ENCODE measurements at regions not wholly inside any gene's neighbourhood (a gene's known extent, or its start where the extent isn't known, plus 50 kb on each side); places are given as distances from the start of the nearest gene placed in this dataset.

GRCh38 chr6:106767271-106767670 is 137.9 kb downstream of the QRSL1 start:
- DNase-seq: no peak

- no peak for DNase-seq
Observed at GRCh38 chr6:106766201-106766600, 136.8 kb downstream of the QRSL1 start.

- DNase-seq: no peak
Observed at GRCh38 chr6:106765496-106765895, 136.1 kb downstream of the QRSL1 start.

GRCh38 chr6:106764353-106764980 is 135.1 kb downstream of the QRSL1 start:
- DNase-seq: no peak

GRCh38 chr6:106763361-106763760 is 134.0 kb downstream of the QRSL1 start:
- no peak for DNase-seq

GRCh38 chr6:106761160-106761559 is 131.8 kb downstream of the QRSL1 start:
- no peak for DNase-seq

GRCh38 chr6:106759112-106759511 is 129.7 kb downstream of the QRSL1 start:
- DNase-seq: no peak

- DNase-seq: no peak
Observed at GRCh38 chr6:106757722-106758467, 128.5 kb downstream of the QRSL1 start.

GRCh38 chr6:106757267-106757666 is 127.9 kb downstream of the QRSL1 start:
- DNase-seq: no peak

- no peak for DNase-seq
Observed at GRCh38 chr6:106754215-106754614, 124.8 kb downstream of the QRSL1 start.

GRCh38 chr6:106752641-106753040 is 123.3 kb downstream of the QRSL1 start:
- no peak for DNase-seq

- DNase-seq: no peak
Observed at GRCh38 chr6:106751501-106752252, 122.3 kb downstream of the QRSL1 start.

GRCh38 chr6:106750946-106751345 is 121.6 kb downstream of the QRSL1 start:
- DNase-seq: no peak

- no peak for DNase-seq
Observed at GRCh38 chr6:106750142-106750918, 121.0 kb downstream of the QRSL1 start.

GRCh38 chr6:106749609-106750008 is 120.2 kb downstream of the QRSL1 start:
- DNase-seq: no peak

GRCh38 chr6:106748547-106749207 is 119.3 kb downstream of the QRSL1 start:
- no peak for DNase-seq

GRCh38 chr6:106747139-106747538 is 117.8 kb downstream of the QRSL1 start:
- DNase-seq: no peak

- no peak for DNase-seq
Observed at GRCh38 chr6:106746652-106747051, 117.3 kb downstream of the QRSL1 start.

- no peak for DNase-seq
Observed at GRCh38 chr6:106745824-106746582, 116.6 kb downstream of the QRSL1 start.

- DNase-seq: no peak
Observed at GRCh38 chr6:106745197-106745770, 115.9 kb downstream of the QRSL1 start.

GRCh38 chr6:106744781-106745180 is 115.4 kb downstream of the QRSL1 start:
- no peak for DNase-seq

All from activated CD4-positive, alpha-beta T cell treated with anti-CD3 and anti-CD28 coated beads, Interleukin-2, amount 50 U/mL, for 16 hours (primary cell).